Suprapubic skin (tissue), 4 donors: ENCODE measurements at regions not wholly inside any gene's neighbourhood (a gene's known extent, or its start where the extent isn't known, plus 50 kb on each side); places are given as distances from the start of the nearest gene placed in this dataset.

Source experiments
- DNase-seq, 2 donors: peaks; one replicate each; pipeline ENCODE4 v3.0.0-alpha.2; 2019; ENCODE audit warnings: low spot score in 2 of 2
- H3K27ac ChIP-seq: fragments of 200-600 bp; sonication (generic); one replicate; pipeline ENCODE4 v1.5.1; 2019
- H3K27me3 ChIP-seq: fragments of 200-600 bp; sonication (generic); one replicate; pipeline ENCODE4 v1.5.1; 2019
- H3K36me3 ChIP-seq: fragments of 200-600 bp; sonication (generic); one replicate; pipeline ENCODE4 v1.5.1; 2019
- H3K4me1 ChIP-seq: fragments of 200-600 bp; sonication (generic); one replicate; pipeline ENCODE4 v1.5.1; 2019
- H3K4me3 ChIP-seq: fragments of 200-600 bp; sonication (generic); one replicate; pipeline ENCODE4 v1.5.1; 2019; ENCODE audit warnings: mild to moderate bottlenecking
- H3K9me3 ChIP-seq: fragments of 200-600 bp; sonication (generic); one replicate; pipeline ENCODE4 v1.5.1; 2019
- CTCF ChIP-seq, 2 donors: fragments of 200-600 bp in 1 of 2; fragments of 450-650 bp in 1 of 2; sonication (generic) in 1 of 2; IDR thresholded peaks; one replicate each; pipeline ENCODE4 v1.5.1; 2016 to 2019; ENCODE audit warnings: antibody characterized with exemption in 2 of 2, mild to moderate bottlenecking in 1 of 2, moderate library complexity in 1 of 2
- EP300 ChIP-seq: sonication (generic); formaldehyde crosslinking; IDR thresholded peaks from one replicate; pipeline ENCODE4 v1.6.1; 2017; ENCODE audit warnings: antibody characterized with exemption
- POLR2A ChIP-seq, 2 donors: fragments of 450-650 bp; IDR thresholded peaks; one replicate each; pipeline ENCODE4 v1.6.1; 2017; ENCODE audit warnings: antibody characterized with exemption in 2 of 2, mild to moderate bottlenecking in 2 of 2, moderate library complexity in 2 of 2
- POLR2AphosphoS5 ChIP-seq, 3 donors: sonication (generic); formaldehyde crosslinking; IDR thresholded peaks; one replicate each; pipeline ENCODE4 v1.6.1; 2017; ENCODE audit warnings: antibody characterized with exemption in 3 of 3
- WGBS: methylation state at CpG from one replicate; pipeline ENCODE4 v1.1.5; 2018; 5-methylcytosine and 5-hydroxymethylcytosine counted together

GRCh38 chr16:47939680-47940079, 216.1 kb downstream of the ABCC12 start:
- Histone ChIP-seq H3K27ac (no peak overlapping the region), H3K4me3 (no peak overlapping the region), H3K27me3 (no peaks in the 10 kb centered on the region), H3K4me1 (no peaks in the 10 kb centered on the region), H3K9me3 (no peaks in the 10 kb centered on the region), H3K36me3 (no peaks in the 10 kb centered on the region)
- no peak for TF ChIP-seq CTCF (IDR thresholded peaks at IDR 0.05)
- no peak for TF ChIP-seq EP300
- 49% methylated on average over 4 of the region's 4 CpGs for WGBS
- DNase-seq: no peak

- Histone ChIP-seq H3K27me3 (no peaks in the 10 kb centered on the region), H3K36me3 (no peaks in the 10 kb centered on the region), H3K4me1 (no peaks in the 10 kb centered on the region), H3K4me3 (no peak overlapping the region), H3K9me3 (no peaks in the 10 kb centered on the region), H3K27ac (no peak overlapping the region)
- 64% methylated on average over 1 of the region's 1 CpG for WGBS
- no peak for DNase-seq
- TF ChIP-seq EP300: no peak
- TF ChIP-seq CTCF (IDR thresholded peaks at IDR 0.05): no peak
- no peak for TF ChIP-seq POLR2A (IDR thresholded peaks at IDR 0.05)
- TF ChIP-seq POLR2AphosphoS5 (IDR thresholded peaks at IDR 0.05): no peak
Observed at GRCh38 chr16:47938272-47938671, 217.5 kb downstream of the ABCC12 start.

- Histone ChIP-seq H3K4me1 (no peaks in the 10 kb centered on the region), H3K4me3 (no peak overlapping the region), H3K9me3 (no peaks in the 10 kb centered on the region), H3K36me3 (no peaks in the 10 kb centered on the region), H3K27me3 (no peaks in the 10 kb centered on the region), H3K27ac (no peak overlapping the region)
- 76% methylated on average over 9 of the region's 9 CpGs for WGBS
- no peak for DNase-seq
- no peak for TF ChIP-seq POLR2AphosphoS5 (IDR thresholded peaks at IDR 0.05)
- TF ChIP-seq EP300: no peak
- no peak for TF ChIP-seq POLR2A (IDR thresholded peaks at IDR 0.05)
- no peak for TF ChIP-seq CTCF (IDR thresholded peaks at IDR 0.05)
Observed at GRCh38 chr16:47928008-47928407, 227.8 kb downstream of the ABCC12 start.

- WGBS: 94% methylated on average over 6 of the region's 6 CpGs
- H3K36me3 ChIP-seq: no peaks in the 10 kb centered on the region
- no peaks in the 10 kb centered on the region for H3K9me3 ChIP-seq
- TF ChIP-seq POLR2AphosphoS5 (IDR thresholded peaks at IDR 0.05) (no peak), EP300 (no peak), POLR2A (IDR thresholded peaks at IDR 0.05) (no peak), CTCF (IDR thresholded peaks at IDR 0.05) (no peak)
- no peak for DNase-seq
- H3K4me3 ChIP-seq: no peak overlapping the region
- H3K27ac ChIP-seq: no peak overlapping the region
- H3K4me1 ChIP-seq: no peaks in the 10 kb centered on the region
- no peaks in the 10 kb centered on the region for H3K27me3 ChIP-seq
Observed at GRCh38 chr16:47927330-47927729, 228.5 kb downstream of the ABCC12 start.

- Histone ChIP-seq H3K27ac (no peak overlapping the region), H3K27me3 (no peaks in the 10 kb centered on the region), H3K36me3 (no peaks in the 10 kb centered on the region), H3K4me3 (no peak overlapping the region), H3K9me3 (no peaks in the 10 kb centered on the region), H3K4me1 (no peaks in the 10 kb centered on the region)
- DNase-seq: no peak
- TF ChIP-seq POLR2A (IDR thresholded peaks at IDR 0.05): no peak
- TF ChIP-seq EP300: no peak
- no peak for TF ChIP-seq POLR2AphosphoS5 (IDR thresholded peaks at IDR 0.05)
- TF ChIP-seq CTCF (IDR thresholded peaks at IDR 0.05): no peak
- whole genome bisulfite sequencing: 75% methylated on average over 7 of the region's 8 CpGs
Observed at GRCh38 chr16:47925811-47926460, 229.9 kb downstream of the ABCC12 start.
